ENCODE measurements at regions not wholly inside any gene's neighbourhood (a gene's known extent, or its start where the extent isn't known, plus 50 kb on each side); places are given as distances from the start of the nearest gene placed in this dataset.

- Mint-ChIP-seq H3K27ac (no peak overlapping the region), H3K27me3 (ENCODE audit: low read depth) (peaks cover 3% of the 10 kb centered on the region), H3K9me3 (no peaks in the 10 kb centered on the region), H3K36me3 (ENCODE audit: low read depth) (no peaks in the 10 kb centered on the region), H3K4me1 (no peaks in the 10 kb centered on the region), H3K4me3 (no peak overlapping the region)
- no peak for TF ChIP-seq CTCF (IDR thresholded peaks at IDR 0.05; ENCODE audit: unreplicated experiment in 3 of 3)
Observed at GRCh38 chr12:102781117-102781516, 135.9 kb downstream of the PAH start.

- Mint-ChIP-seq H3K27ac (no peak overlapping the region), H3K4me1 (no peaks in the 10 kb centered on the region), H3K36me3 (ENCODE audit: low read depth) (no peaks in the 10 kb centered on the region), H3K27me3 (ENCODE audit: low read depth) (no peaks in the 10 kb centered on the region), H3K4me3 (no peak overlapping the region), H3K9me3 (no peaks in the 10 kb centered on the region)
- TF ChIP-seq CTCF (IDR thresholded peaks at IDR 0.05; ENCODE audit: unreplicated experiment in 3 of 3): no peak
Observed at GRCh38 chr12:102776041-102776440, 141.0 kb downstream of the PAH start.

- Mint-ChIP-seq H3K27me3 (ENCODE audit: low read depth) (peaks cover 4% of the 10 kb centered on the region), H3K4me3 (no peak overlapping the region), H3K9me3 (no peaks in the 10 kb centered on the region), H3K27ac (peak overlapping the region; percentile 44 to 75 (median 58)), H3K4me1 (peaks cover 26% of the 10 kb centered on the region), H3K36me3 (ENCODE audit: low read depth) (no peaks in the 10 kb centered on the region)
- peak; percentile 73 to 77 (median 74) for TF ChIP-seq CTCF (IDR thresholded peaks at IDR 0.05; ENCODE audit: unreplicated experiment in 3 of 3)
Observed at GRCh38 chr12:102769323-102769916, 147.6 kb downstream of the PAH start.

GRCh38 chr12:102766961-102767360 is 150.1 kb downstream of the PAH start:
- Mint-ChIP-seq H3K36me3 (ENCODE audit: low read depth) (no peaks in the 10 kb centered on the region), H3K4me1 (peaks cover 45% of the 10 kb centered on the region)

GRCh38 chr12:102765736-102766135 is 151.3 kb downstream of the PAH start:
- peaks cover 52% of the 10 kb centered on the region for H3K4me1 Mint-ChIP-seq
- H3K9me3 Mint-ChIP-seq: no peaks in the 10 kb centered on the region
- H3K36me3 Mint-ChIP-seq (ENCODE audit: low read depth): no peaks in the 10 kb centered on the region
- TF ChIP-seq CTCF (IDR thresholded peaks at IDR 0.05; ENCODE audit: unreplicated experiment in 3 of 3): no peak
- H3K27ac Mint-ChIP-seq: peak overlapping the region; percentile 82 to 91 (median 88)
- H3K4me3 Mint-ChIP-seq: no peak overlapping the region
- peaks cover 3% of the 10 kb centered on the region for H3K27me3 Mint-ChIP-seq (ENCODE audit: low read depth)

More at GRCh38 chr12:102766961-102767360, 150.1 kb downstream of the PAH start:
- Mint-ChIP-seq H3K4me3 (no peak overlapping the region), H3K27ac (peak overlapping the region in 2 of 3 experiments; percentile 36 to 91), H3K9me3 (no peaks in the 10 kb centered on the region), H3K27me3 (ENCODE audit: low read depth) (peaks cover 4% of the 10 kb centered on the region)
- TF ChIP-seq CTCF (IDR thresholded peaks at IDR 0.05; ENCODE audit: unreplicated experiment in 3 of 3): no peak

- Mint-ChIP-seq H3K4me1 (peaks cover 54% of the 10 kb centered on the region), H3K36me3 (ENCODE audit: low read depth) (no peaks in the 10 kb centered on the region), H3K9me3 (no peaks in the 10 kb centered on the region), H3K4me3 (peak overlapping the region in 1 of 3 experiments; percentile 10), H3K27me3 (ENCODE audit: low read depth) (no peaks in the 10 kb centered on the region), H3K27ac (peak overlapping the region; percentile 64 to 91 (median 81))
- TF ChIP-seq CTCF (IDR thresholded peaks at IDR 0.05; ENCODE audit: unreplicated experiment in 3 of 3): no peak
Observed at GRCh38 chr12:102763471-102763870, 153.6 kb downstream of the PAH start.
